Urothelium cell line (cell line): ENCODE measurements at regions not wholly inside any gene's neighbourhood (a gene's known extent, or its start where the extent isn't known, plus 50 kb on each side); places are given as distances from the start of the nearest gene placed in this dataset.
A peak's percentile ranks its signal among the peaks of the same experiment; 100 is the strongest.
"Not testable (repeated sequence)": the region's sequence is repeated elsewhere in the genome, so short reads cannot be mapped to it uniquely, and the experiment has no call there.

Experiments
- DNase-seq: peaks from one replicate; pipeline ENCODE4 v3.0.0; 2011; ENCODE audit warnings: low spot score, mixed read lengths
- FAIRE-seq: peaks from 2 replicates; lab custom pipeline; 2011; peaks lifted over from hg19 to GRCh38; lab: Jason Lieb, UNC

DNA sequence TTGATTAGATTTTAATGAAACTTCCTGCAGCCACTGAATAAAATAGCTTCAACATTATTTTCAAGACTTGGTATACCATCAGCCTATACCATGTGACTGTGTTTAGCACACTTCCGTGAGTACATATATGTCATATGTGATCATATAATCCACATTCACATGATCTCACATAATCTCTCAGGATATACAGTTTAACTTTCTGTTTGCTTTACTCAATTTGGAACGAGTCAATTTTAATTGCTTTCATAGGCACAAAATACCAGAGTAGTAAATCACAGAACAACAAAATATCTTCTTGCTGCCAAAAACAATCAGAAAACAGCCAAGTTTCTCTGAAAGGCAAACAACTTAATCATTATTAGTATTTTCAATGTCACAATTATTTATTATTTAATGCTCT, 731.1 kb upstream of the DIAPH2 start:
- FAIRE-seq (no peak), DNase-seq (no peak)

- DNase-seq = no peak
- no peak for FAIRE-seq
Measured at GRCh38 chrX:95956745-95957144, 727.9 kb upstream of the DIAPH2 start.

GRCh38 chrX:95973456-95974095, 711.1 kb upstream of the DIAPH2 start:
- DNase-seq = not testable (repeated sequence)
- peak; percentile 35 for FAIRE-seq

DNA sequence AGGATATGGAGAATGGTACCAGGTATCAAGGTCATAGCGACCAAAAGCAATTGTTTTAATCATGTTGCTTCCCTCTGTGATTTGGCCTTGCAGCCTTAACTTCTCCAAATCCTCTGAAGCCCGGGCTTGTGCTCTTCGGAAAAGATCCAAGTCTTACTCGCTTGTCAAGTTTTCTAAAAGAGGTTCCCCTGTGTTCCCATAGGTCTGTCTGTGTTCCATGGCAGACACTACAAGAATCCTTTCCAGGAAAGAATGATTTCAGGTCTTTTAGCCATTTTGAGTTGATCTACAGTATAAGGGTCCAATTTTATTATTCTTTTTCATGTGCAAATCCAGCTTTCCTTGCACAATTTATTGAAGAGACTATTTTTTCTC, 710.6 kb upstream of the DIAPH2 start:
- FAIRE-seq (no peak), DNase-seq (no peak)

DNA sequence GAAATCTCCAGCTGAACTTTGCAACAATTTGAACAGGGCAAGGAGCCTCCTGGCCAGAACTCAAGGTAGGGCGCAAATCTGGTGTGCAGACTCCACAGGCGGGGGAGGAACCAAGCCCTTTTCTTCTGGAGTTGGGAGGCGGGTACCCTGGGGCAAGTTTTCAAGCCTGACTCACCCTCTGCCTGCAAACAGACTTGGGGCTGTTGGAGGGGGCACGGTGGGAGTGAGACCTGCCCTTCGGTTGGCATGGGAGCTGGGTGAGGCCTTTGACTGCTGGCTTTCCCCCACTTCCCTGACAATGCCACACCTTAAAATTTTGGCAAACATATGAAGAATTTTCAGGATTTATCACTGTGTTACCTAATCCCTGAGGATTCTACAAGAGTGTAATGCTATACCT, 709.8 kb upstream of the DIAPH2 start:
- no peak for FAIRE-seq
- no peak for DNase-seq

DNA sequence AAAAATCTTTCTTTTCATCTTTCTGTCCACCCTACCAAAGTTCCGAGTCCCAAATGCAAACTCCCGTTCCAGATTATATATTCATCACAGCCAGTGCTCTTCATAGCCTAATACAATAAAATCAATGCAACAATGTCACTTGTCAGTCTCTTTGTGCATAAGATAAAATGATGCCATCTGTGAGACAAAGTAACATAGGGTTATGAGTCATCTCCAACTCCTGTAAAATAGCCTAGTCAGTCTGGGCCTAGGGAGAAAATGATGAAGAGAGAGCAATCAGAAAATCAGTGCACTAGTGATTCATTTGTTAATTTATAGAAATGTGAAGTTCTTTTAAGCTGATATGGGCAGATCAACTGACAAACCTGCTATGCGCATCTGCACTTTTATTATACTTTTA, 689.1 kb upstream of the DIAPH2 start:
- DNase-seq (no peak), FAIRE-seq (no peak)

DNA sequence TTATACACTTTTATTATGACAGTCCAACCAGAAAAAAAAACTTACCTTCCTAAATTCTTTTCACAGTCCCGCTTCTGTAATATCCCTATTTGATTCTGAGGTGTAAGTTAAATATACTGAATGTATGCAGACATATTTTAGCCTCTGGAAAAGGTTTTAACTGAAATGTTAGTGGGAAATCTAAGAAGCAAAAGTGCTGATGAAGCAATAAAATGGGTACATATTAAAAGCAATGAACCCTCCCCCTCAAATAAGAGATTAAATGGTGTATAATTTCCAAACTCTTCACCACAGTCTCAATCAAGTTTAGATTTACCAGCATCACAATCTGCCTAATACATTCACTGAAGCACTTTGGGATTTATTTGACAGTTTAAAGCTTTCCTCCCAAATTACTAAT, 688.3 kb upstream of the DIAPH2 start:
- FAIRE-seq = no peak
- DNase-seq = no peak

DNA sequence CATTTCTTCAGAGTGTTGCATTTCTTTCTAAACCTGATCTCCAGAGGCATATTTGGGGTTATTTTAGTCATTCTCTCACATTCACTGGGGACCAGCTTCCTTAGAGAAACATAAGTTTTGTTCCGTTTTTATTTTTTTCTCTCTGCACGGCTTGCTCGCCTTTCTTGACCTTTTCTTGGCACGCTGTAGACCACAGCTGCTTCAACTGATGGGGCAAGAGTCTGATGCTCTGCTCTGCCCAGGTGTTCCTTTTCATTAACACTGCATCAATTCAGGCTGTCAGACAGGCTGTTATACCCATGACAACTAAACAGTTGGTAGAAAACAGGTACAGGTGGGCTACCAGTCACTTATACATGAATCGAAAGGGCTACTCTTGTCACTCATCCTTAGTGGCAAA, 682.2 kb upstream of the DIAPH2 start:
- no peak for DNase-seq
- FAIRE-seq = no peak

GRCh38 chrX:96004386-96004785, 680.3 kb upstream of the DIAPH2 start:
- FAIRE-seq (no peak), DNase-seq (peak; percentile 39)

DNA sequence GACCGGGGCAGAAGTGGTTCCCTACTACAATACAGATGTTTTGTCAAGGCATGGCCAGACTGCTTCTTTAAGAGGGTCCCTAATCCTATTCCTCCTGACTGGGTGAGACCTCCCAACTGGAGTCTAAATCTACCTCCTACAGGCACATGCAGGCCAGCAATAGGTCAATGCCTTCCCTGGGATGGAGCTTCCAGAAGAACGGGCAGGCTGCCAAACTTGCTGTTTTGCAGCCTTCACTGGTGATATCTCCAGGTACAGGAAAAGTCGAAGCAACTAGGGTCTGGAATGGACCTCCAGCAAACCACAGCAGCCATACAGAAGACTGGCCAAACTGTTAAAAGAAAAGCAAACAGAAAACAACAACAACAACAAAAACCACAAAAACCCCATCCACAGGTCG, 678.4 kb upstream of the DIAPH2 start:
- no peak for FAIRE-seq

GRCh38 chrX:96027407-96027806, 657.2 kb upstream of the DIAPH2 start:
- FAIRE-seq = no peak
- DNase-seq = no peak

More for the DNA sequence above, 678.4 kb upstream of the DIAPH2 start:
- no peak for DNase-seq

DNA sequence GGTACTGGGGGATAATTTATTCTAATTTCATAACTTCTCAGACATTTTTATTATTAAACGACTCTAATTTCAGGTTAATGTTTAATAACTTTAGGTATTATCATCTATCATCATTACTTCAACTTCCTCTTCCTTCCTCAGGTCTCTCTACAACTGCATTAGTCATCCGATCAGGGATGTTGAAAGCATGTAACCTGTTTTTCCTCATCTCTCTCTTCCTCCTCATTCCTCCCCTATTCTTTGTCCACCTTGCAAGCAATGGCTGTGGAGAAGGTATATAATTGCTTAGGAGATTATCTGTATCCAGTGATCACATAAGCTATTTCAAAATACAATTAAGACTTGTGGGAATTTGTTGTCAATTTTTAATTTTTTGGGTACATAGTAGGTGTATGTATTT, 632.6 kb upstream of the DIAPH2 start:
- FAIRE-seq = no peak
- no peak for DNase-seq

DNA sequence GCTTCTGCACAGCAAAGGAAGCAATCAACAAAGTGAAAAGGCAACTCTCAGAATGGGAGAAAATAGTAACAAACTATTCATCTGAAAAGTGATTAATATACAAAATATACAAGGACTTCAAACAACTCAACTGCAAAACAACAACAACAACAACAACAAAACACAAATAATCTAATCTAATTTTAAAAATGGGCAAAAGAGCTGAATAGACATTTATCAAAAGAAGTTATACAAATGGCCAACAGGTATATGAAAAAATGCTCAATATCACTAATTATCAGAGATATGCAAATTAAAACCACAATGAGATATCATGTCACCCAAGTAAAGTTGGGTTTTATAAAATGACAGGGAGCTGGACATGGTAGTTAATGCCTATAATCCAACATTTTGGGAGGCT, 602.8 kb upstream of the DIAPH2 start:
- FAIRE-seq = no peak
- no peak for DNase-seq

- DNase-seq (no peak), FAIRE-seq (no peak)
Measured at GRCh38 chrX:96094616-96095015, 590.0 kb upstream of the DIAPH2 start.

DNA sequence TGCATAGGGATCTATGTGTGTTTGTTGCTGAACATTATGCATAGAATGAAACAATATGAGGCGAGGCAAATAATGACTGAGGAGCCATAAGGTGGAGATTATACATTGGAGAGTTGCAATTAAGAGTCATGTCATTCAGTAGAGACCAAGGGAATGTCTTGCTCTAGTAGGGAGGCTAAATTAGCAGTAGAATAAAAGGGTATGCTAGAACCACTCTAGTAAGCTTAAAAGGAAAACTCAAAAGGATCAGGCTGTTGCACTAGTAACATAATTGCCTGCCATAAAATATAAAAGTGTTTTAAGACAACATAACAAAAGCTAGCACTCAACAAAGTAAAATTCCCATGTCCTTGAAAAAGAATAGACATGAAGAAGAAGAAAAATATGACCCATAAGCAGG, 586.2 kb upstream of the DIAPH2 start:
- DNase-seq (no peak), FAIRE-seq (no peak)

GRCh38 chrX:96102997-96103396, 581.6 kb upstream of the DIAPH2 start:
- FAIRE-seq = no peak

GRCh38 chrX:96112689-96113088, 572.0 kb upstream of the DIAPH2 start:
- no peak for DNase-seq
- FAIRE-seq = no peak

More at GRCh38 chrX:96102997-96103396, 581.6 kb upstream of the DIAPH2 start:
- DNase-seq = no peak

DNA sequence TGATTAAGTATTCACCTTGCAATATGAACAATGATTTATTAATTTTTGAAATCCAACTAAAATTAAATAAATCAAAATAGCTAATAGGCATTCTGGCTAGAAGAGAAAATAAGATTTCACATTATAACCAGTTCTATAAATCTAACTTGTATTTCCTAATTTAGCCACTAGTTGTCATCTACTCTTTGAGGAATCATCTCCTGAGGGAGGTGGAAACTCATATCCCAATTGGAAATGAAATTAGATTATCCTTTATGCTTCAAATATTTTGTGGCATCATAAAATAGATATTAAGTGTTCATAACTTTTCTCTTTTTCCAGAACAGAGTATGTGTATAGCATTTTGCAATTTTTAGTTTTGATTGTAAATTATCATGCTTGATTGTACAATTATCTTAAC, 558.5 kb upstream of the DIAPH2 start:
- FAIRE-seq = no peak
- no peak for DNase-seq

- not testable (repeated sequence) for FAIRE-seq
Measured at GRCh38 chrX:96128058-96128457, 556.6 kb upstream of the DIAPH2 start.

GRCh38 chrX:96140796-96141195, 543.8 kb upstream of the DIAPH2 start:
- no peak for FAIRE-seq

More at GRCh38 chrX:96128058-96128457, 556.6 kb upstream of the DIAPH2 start:
- DNase-seq = not testable (repeated sequence)

DNA sequence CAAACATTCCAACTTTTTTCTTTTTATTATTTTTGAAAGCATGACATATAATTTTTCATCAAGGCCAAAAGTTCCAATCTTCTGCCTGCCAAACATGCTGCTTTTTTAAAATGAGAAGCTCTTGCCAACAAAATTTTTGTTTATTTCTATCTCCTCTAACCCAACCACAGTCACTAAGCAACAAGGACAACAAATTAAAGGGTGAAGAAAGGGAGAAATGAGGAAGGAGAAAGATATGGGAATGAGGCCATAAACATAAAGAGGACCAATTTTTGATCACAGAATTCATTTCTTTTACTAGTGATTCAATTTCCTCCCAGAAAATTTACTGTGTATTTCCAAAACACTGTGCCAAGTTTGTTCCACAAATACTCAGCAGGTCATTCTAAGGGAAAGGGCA, 537.0 kb upstream of the DIAPH2 start:
- DNase-seq (no peak), FAIRE-seq (no peak)

More at GRCh38 chrX:96140796-96141195, 543.8 kb upstream of the DIAPH2 start:
- DNase-seq = peak; percentile 4

DNA sequence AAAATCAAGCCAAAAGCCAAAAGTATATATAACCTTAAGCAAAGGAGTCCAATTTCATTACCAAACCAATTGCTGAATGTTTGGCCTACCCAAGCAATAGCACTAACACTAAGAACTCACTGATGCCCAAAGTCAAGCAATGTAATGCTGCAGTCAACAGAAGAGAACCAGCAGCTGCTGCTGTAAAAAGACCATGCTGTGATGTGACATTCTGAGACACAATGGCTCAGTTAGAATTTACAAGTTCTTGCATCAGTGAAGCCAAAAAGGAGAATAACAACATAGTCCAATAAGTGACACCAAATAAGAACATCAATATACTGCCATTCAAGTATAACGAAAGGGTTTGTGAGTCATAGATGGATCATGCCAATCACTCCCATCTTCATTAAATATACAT, 514.0 kb upstream of the DIAPH2 start:
- DNase-seq (no peak), FAIRE-seq (no peak)

GRCh38 chrX:96176921-96177320, 507.7 kb upstream of the DIAPH2 start:
- no peak for DNase-seq
- no peak for FAIRE-seq
